H1 (cell line): ENCODE measurements at regions not wholly inside any gene's neighbourhood (a gene's known extent, or its start where the extent isn't known, plus 50 kb on each side); places are given as distances from the start of the nearest gene placed in this dataset.

ENCODE experiments used
- CTCF ChIA-PET: fragments of 300-600 bp; sonication (Branson Sonifier 250); formaldehyde crosslinking; loops from one replicate; lab custom pipeline; 2021; ENCODE audit not compliant: partially characterized antibody; lab: Charles Lee
- POLR2A ChIA-PET: fragments of 300-600 bp; sonication (Branson Sonifier 250); formaldehyde crosslinking; loops from one replicate; lab custom pipeline; 2021; ENCODE audit warnings: inconsistent platforms; ENCODE audit not compliant: partially characterized antibody; lab: Charles Lee
- DNase-seq, 2 experiments: peaks; one replicate each; pipeline versions ENCODE4 v3.0.0 to v3.0.0-alpha.2; 2010 to 2022; ENCODE audit warnings: low spot score in 2 of 2, low read depth in 1 of 2, mixed read lengths in 1 of 2
- FAIRE-seq: peaks from 2 replicates; lab custom pipeline; 2011; peaks lifted over from hg19 to GRCh38; lab: Jason Lieb, UNC
- H2AFZ ChIP-seq: 2 replicates; pipeline ENCODE4 v1.8.1; 2012; ENCODE audit warnings: low read length, inconsistent platforms
- H2AK5ac ChIP-seq: 2 replicates; pipeline ENCODE4 v1.6.1; 2013; ENCODE audit warnings: low read depth, low read length
- H2BK120ac ChIP-seq: replicated peaks from 2 replicates; pipeline ENCODE3; 2013; ENCODE audit warnings: low read depth, low read length, inconsistent platforms
- H2BK12ac ChIP-seq: 2 replicates; pipeline ENCODE4 v1.6.1; 2013; ENCODE audit warnings: low read depth, low read length
- H2BK15ac ChIP-seq: 2 replicates; pipeline ENCODE4 v1.6.1; 2013; ENCODE audit warnings: low read length
- H2BK20ac ChIP-seq: 2 replicates; pipeline ENCODE4 v1.6.1; 2013; ENCODE audit warnings: low read length
- H2BK5ac ChIP-seq: 2 replicates; pipeline ENCODE4 v1.6.1; 2013; ENCODE audit warnings: low read depth, low read length
- H3K14ac ChIP-seq: 2 replicates; pipeline ENCODE4 v1.6.1; 2013; ENCODE audit warnings: inconsistent platforms; ENCODE audit not compliant: insufficient read length
- H3K18ac ChIP-seq: 2 replicates; pipeline ENCODE4 v1.6.1; 2013; ENCODE audit warnings: low read length; ENCODE audit errors: extremely low read depth
- H3K23ac ChIP-seq: 2 replicates; pipeline ENCODE4 v1.6.1; 2013; ENCODE audit warnings: inconsistent platforms; ENCODE audit not compliant: insufficient read length
- H3K23me2 ChIP-seq: 2 replicates; pipeline ENCODE4 v1.6.1; 2013; ENCODE audit warnings: low read depth, low read length
- H3K27ac ChIP-seq: 2 replicates; pipeline ENCODE4 v1.6.1; 2011; ENCODE audit warnings: low read depth, low read length, inconsistent platforms
- H3K27me3 ChIP-seq, 4 experiments: replicated peaks in 1 of 4; 1 replicate in 1 of 4; 2 replicates in 3 of 4; pipeline versions ENCODE4 v1.6.1 to v1.8.1; 2011 to 2013; ENCODE audit warnings: low read length in 3 of 4, mild to moderate bottlenecking in 3 of 4, inconsistent platforms in 2 of 4, mixed read lengths in 2 of 4, moderate library complexity in 1 of 4; ENCODE audit not compliant: control insufficient read depth in 3 of 4, insufficient read depth in 3 of 4; ENCODE audit errors: extremely low read depth in 1 of 4
- H3K36me3 ChIP-seq, 4 experiments: 2 replicates each; pipeline versions ENCODE4 v1.6.1 to v1.8.1; 2011 to 2013; ENCODE audit warnings: mild to moderate bottlenecking in 4 of 4, low read length in 3 of 4, moderate library complexity in 2 of 4, control low read depth in 1 of 4, inconsistent platforms in 1 of 4; ENCODE audit not compliant: insufficient read depth in 4 of 4, control insufficient read depth in 2 of 4
- H3K4ac ChIP-seq: replicated peaks from 2 replicates; pipeline ENCODE3; 2013; ENCODE audit warnings: low read length, low read depth, mixed read lengths, inconsistent platforms; ENCODE audit not compliant: insufficient read length
- H3K4me1 ChIP-seq, 4 experiments: replicated peaks in 1 of 4; 1 replicate in 1 of 4; 2 replicates in 3 of 4; pipeline versions ENCODE4 v1.6.1 to v1.8.1; 2011 to 2013; ENCODE audit warnings: low read length in 3 of 4, inconsistent platforms in 2 of 4, mixed read lengths in 1 of 4; ENCODE audit not compliant: insufficient read depth in 4 of 4, control insufficient read depth in 3 of 4
- H3K4me2 ChIP-seq, 2 experiments: 2 replicates each; pipeline versions ENCODE4 v1.6.1 to v1.8.1; 2011 to 2013; ENCODE audit warnings: low read depth in 2 of 2, low read length in 2 of 2, control low read depth in 1 of 2, inconsistent platforms in 1 of 2, mild to moderate bottlenecking in 1 of 2; ENCODE audit not compliant: insufficient read depth in 1 of 2
- H3K4me3 ChIP-seq, 4 experiments: fragments of 200-600, 300-600 bp in 1 of 4; sonication (generic), shearing (Covaris generic), sonication (Bioruptor Twin) in 1 of 4; 2 replicates each; pipeline versions ENCODE4 v1.5.1 to v1.8.1; 2011 to 2016; ENCODE audit warnings: low read length in 4 of 4, low read depth in 3 of 4, control low read depth in 2 of 4, inconsistent platforms in 2 of 4, mild to moderate bottlenecking in 2 of 4, mixed read lengths in 1 of 4, moderate library complexity in 1 of 4; ENCODE audit not compliant: insufficient read depth in 2 of 4; ENCODE audit errors: extremely low read depth in 1 of 4
- H3K56ac ChIP-seq: replicated peaks from 2 replicates; pipeline ENCODE3; 2013; ENCODE audit warnings: low read depth, mild to moderate bottlenecking, mixed read lengths, low read length, inconsistent platforms; ENCODE audit not compliant: insufficient read length
- H3K79me1 ChIP-seq: 2 replicates; pipeline ENCODE4 v1.6.1; 2013; ENCODE audit warnings: low read depth, low read length, control low read depth
- H3K79me2 ChIP-seq, 2 experiments: 2 replicates each; pipeline versions ENCODE4 v1.6.1 to v1.8.1; 2012 to 2013; ENCODE audit warnings: low read length in 2 of 2, mild to moderate bottlenecking in 2 of 2, inconsistent platforms in 1 of 2; ENCODE audit not compliant: insufficient read depth in 2 of 2, control insufficient read depth in 1 of 2
- H3K9ac ChIP-seq, 4 experiments: replicated peaks in 1 of 4; 1 replicate in 1 of 4; 2 replicates in 3 of 4; pipeline versions ENCODE4 v1.6.1 to v1.8.1; 2011 to 2013; ENCODE audit warnings: low read depth in 3 of 4, low read length in 3 of 4, control low read depth in 2 of 4, mild to moderate bottlenecking in 2 of 4, moderate library complexity in 2 of 4, inconsistent platforms in 1 of 4; ENCODE audit errors: extremely low read depth in 1 of 4
- H3K9me3 ChIP-seq, 2 experiments: 2 replicates each; pipeline versions ENCODE4 v1.6.1 to v1.8.1; 2012 to 2013; ENCODE audit warnings: mild to moderate bottlenecking in 2 of 2, moderate library complexity in 2 of 2, control low read depth in 1 of 2, inconsistent platforms in 1 of 2, low read depth in 1 of 2, low read length in 1 of 2, mixed read lengths in 1 of 2; ENCODE audit not compliant: insufficient read depth in 2 of 2
- H4K20me1 ChIP-seq, 2 experiments: replicated peaks in 1 of 2; 2 replicates each; pipeline versions ENCODE3 to v1.8.1; 2011 to 2013; ENCODE audit warnings: inconsistent platforms in 2 of 2, low read length in 2 of 2, mild to moderate bottlenecking in 1 of 2; ENCODE audit not compliant: insufficient read depth in 2 of 2, control insufficient read depth in 1 of 2
- H4K5ac ChIP-seq: 2 replicates; pipeline ENCODE4 v1.6.1; 2013; ENCODE audit warnings: low read length, low read depth, mixed read lengths, inconsistent platforms; ENCODE audit not compliant: insufficient read length
- H4K8ac ChIP-seq: 2 replicates; pipeline ENCODE4 v1.8.0; 2013; ENCODE audit warnings: mild to moderate bottlenecking, moderate library complexity, low read length, inconsistent platforms; ENCODE audit not compliant: insufficient read depth; ENCODE audit errors: extremely low read depth
- H4K91ac ChIP-seq: replicated peaks from 2 replicates; pipeline ENCODE3; 2013; ENCODE audit warnings: low read length, mixed read lengths, inconsistent platforms; ENCODE audit not compliant: insufficient read length
- ATF2 ChIP-seq: IDR thresholded peaks from 2 replicates; pipeline ENCODE4 v1.6.1; 2012; ENCODE audit warnings: low read length, inconsistent platforms
- CHD1 ChIP-seq: IDR thresholded peaks from 2 replicates; pipeline ENCODE4 v1.6.1; 2012; ENCODE audit warnings: low read depth, low read length, improper control_type of control experiment
- CTBP2 ChIP-seq: IDR thresholded peaks from 2 replicates; pipeline ENCODE4 v1.7.0; 2011; ENCODE audit warnings: borderline replicate concordance, mild to moderate bottlenecking, moderate library complexity, mixed read lengths, low read length; ENCODE audit not compliant: insufficient read depth, insufficient read length
- HDAC6 ChIP-seq: IDR thresholded peaks from one replicate; pipeline ENCODE4 v1.7.1; 2012; ENCODE audit warnings: low read depth, mild to moderate bottlenecking, inconsistent platforms, low read length, moderate library complexity
- KDM5A ChIP-seq: fragments of 200-600 bp; IDR thresholded peaks from 2 replicates; pipeline ENCODE4 v1.7.1; 2012; ENCODE audit warnings: mild to moderate bottlenecking, low read length, inconsistent platforms, mixed read lengths
- NANOG ChIP-seq: IDR thresholded peaks from 2 replicates; pipeline ENCODE4 v1.6.1; 2011; ENCODE audit warnings: low read length, low read depth, mild to moderate bottlenecking, inconsistent platforms; ENCODE audit not compliant: insufficient read depth, poor library complexity, severe bottlenecking
- POU5F1 ChIP-seq: IDR thresholded peaks from 2 replicates; pipeline ENCODE4 v1.6.1; 2011; ENCODE audit warnings: low read depth, mild to moderate bottlenecking, low read length, moderate library complexity
- RFX5 ChIP-seq: IDR thresholded peaks from 2 replicates; pipeline ENCODE4 v1.6.1; 2011; ENCODE audit warnings: low read depth, low read length, improper control_type of control experiment, borderline replicate concordance
- RNF2 ChIP-seq: fragments of 200-900, 300-1000 bp; sonication (generic); IDR thresholded peaks from 2 replicates; pipeline ENCODE4 v1.7.1; 2016; ENCODE audit warnings: borderline replicate concordance, low read depth, mild to moderate bottlenecking, antibody characterized with exemption, low read length; ENCODE audit not compliant: poor library complexity, severe bottlenecking; ENCODE audit errors: missing control alignments
- SP1 ChIP-seq: IDR thresholded peaks from 2 replicates; pipeline ENCODE4 v1.6.1; 2011; ENCODE audit warnings: low read depth, low read length
- SUZ12 ChIP-seq: fragments of 200-600 bp; sonication (generic); IDR thresholded peaks from 2 replicates; pipeline ENCODE4 v1.6.1; 2012; ENCODE audit warnings: mild to moderate bottlenecking, inconsistent platforms, low read length, moderate library complexity, mixed read lengths
- TAF7 ChIP-seq: optimal IDR thresholded peaks from 2 replicates; pipeline ENCODE3; 2011; ENCODE audit warnings: low read depth, mild to moderate bottlenecking, inconsistent platforms, low read length, moderate library complexity, borderline replicate concordance
- ZNF274 ChIP-seq: IDR thresholded peaks from 2 replicates; pipeline ENCODE4 v1.7.0; 2012; ENCODE audit warnings: low read length, borderline replicate concordance; ENCODE audit errors: extremely low read depth
- WGBS, 2 experiments: shearing (Covaris generic) in 1 of 2; methylation state at CpG; one replicate each; pipeline versions ENCODE4 v1.1.6 to v1.1.7; 2013 to 2015; ENCODE audit warnings: low lambda C conversion rate in 2 of 2, mixed read lengths in 2 of 2, inconsistent platforms in 1 of 2, low coverage in 1 of 2, missing lambda C conversion rate in 1 of 2; ENCODE audit not compliant: insufficient replicate concordance in 2 of 2, insufficient coverage in 1 of 2, insufficient read length in 1 of 2; ENCODE audit errors: extremely low coverage in 1 of 2, missing lambda C conversion rate in 1 of 2; 5-methylcytosine and 5-hydroxymethylcytosine counted together

- Histone ChIP-seq H2AK5ac (no peak overlapping the region), H3K4ac (no peak overlapping the region), H3K4me1 (no peaks in the 10 kb centered on the region), H2BK5ac (no peak overlapping the region), H3K56ac (no peak overlapping the region), H2AFZ (no peak overlapping the region), H3K23me2 (no peaks in the 10 kb centered on the region), H3K79me2 (no peaks in the 10 kb centered on the region), H3K18ac (no peak overlapping the region), H3K27ac (no peak overlapping the region), H3K14ac (no peak overlapping the region), H2BK120ac (no peak overlapping the region), H3K36me3 (no peaks in the 10 kb centered on the region), H4K20me1 (no peaks in the 10 kb centered on the region), H3K9ac (no peak overlapping the region), H3K4me3 (no peak overlapping the region), H3K27me3 (no peaks in the 10 kb centered on the region), H3K23ac (no peak overlapping the region), H3K79me1 (no peaks in the 10 kb centered on the region), H2BK12ac (no peak overlapping the region), H4K8ac (no peak overlapping the region), H2BK20ac (no peak overlapping the region), H4K5ac (no peak overlapping the region), H2BK15ac (no peak overlapping the region), H3K4me2 (no peak overlapping the region), H4K91ac (no peak overlapping the region), H3K9me3 (no peaks in the 10 kb centered on the region)
- no peak for FAIRE-seq
- POLR2A ChIA-PET, result no interaction called here
- WGBS, 2 experiments, result 95% methylated on average over 1 of the region's 1 CpG; no CpG with 5 or more reads in 1 of the 2 experiments
- no peak for DNase-seq
- CTCF ChIA-PET, result interaction anchor here (0.6 kb wide), 1 partner anchor 55 kb away, joined by 3 read pairs; no protein-coding TSS in a partner anchor
- TF ChIP-seq TAF7 (no peak), RNF2 (no peak), ATF2 (no peak), KDM5A (no peak), SUZ12 (no peak), ZNF274 (no peak), RFX5 (no peak), HDAC6 (no peak), CHD1 (no peak), CTBP2 (no peak), NANOG (no peak), SP1 (no peak), POU5F1 (no peak)
Measured at GRCh38 chr1:199898654-199899053, 128.9 kb upstream of the NR5A2 start.
